A673 (cell line): ENCODE measurements at regions not wholly inside any gene's neighbourhood (a gene's known extent, or its start where the extent isn't known, plus 50 kb on each side); places are given as distances from the start of the nearest gene placed in this dataset.

Source experiments
- BruUV-seq: library from RNA; stranded (reverse); fragments of 400-500 nt; replicated peaks from 2 replicates; lab custom pipeline; 2021; lab: Mats Ljungman, UMichigan
- CTCF ChIA-PET: fragments of 300-600 bp; sonication (Branson Sonifier 250); formaldehyde crosslinking; loops from one replicate; lab custom pipeline; 2022; ENCODE audit warnings: antibody characterized with exemption; lab: Charles Lee
- POLR2A ChIA-PET: fragments of 300-600 bp; sonication (Branson Sonifier 250); formaldehyde crosslinking; loops from one replicate; lab custom pipeline; 2022; ENCODE audit warnings: antibody characterized with exemption; ENCODE audit not compliant: low non-redundant PET; lab: Charles Lee
- DNase-seq: peaks from one replicate; pipeline ENCODE4 v3.0.0-alpha.2; 2015; ENCODE audit warnings: low spot score
- H3K27ac ChIP-seq: fragments of 200-600 bp; sonication (generic); 2 replicates; pipeline ENCODE4 v1.5.1; 2016; ENCODE audit warnings: mixed run types, low read depth, mild to moderate bottlenecking, mixed read lengths, antibody characterized with exemption, low read length; ENCODE audit not compliant: poor library complexity, severe bottlenecking
- H3K27me3 ChIP-seq: fragments of 200-600 bp; sonication (generic); replicated peaks from 2 replicates; pipeline ENCODE4 v1.6.1; 2017; ENCODE audit warnings: mixed run types, low read depth, mild to moderate bottlenecking, mixed read lengths, antibody characterized with exemption, low read length; ENCODE audit not compliant: insufficient read depth, poor library complexity
- H3K36me3 ChIP-seq: fragments of 200-600 bp; sonication (generic); 2 replicates; pipeline ENCODE4 v1.6.1; 2016; ENCODE audit warnings: mixed run types, mild to moderate bottlenecking, mixed read lengths, antibody characterized with exemption, low read length; ENCODE audit not compliant: insufficient read depth, poor library complexity, severe bottlenecking
- H3K4me1 ChIP-seq: fragments of 200-600 bp; sonication (generic); 2 replicates; pipeline ENCODE4 v1.6.1; 2017; ENCODE audit warnings: mixed run types, mild to moderate bottlenecking, mixed read lengths, antibody characterized with exemption, low read length; ENCODE audit not compliant: insufficient read depth, poor library complexity, severe bottlenecking
- H3K4me3 ChIP-seq: fragments of 200-600 bp; sonication (generic); 2 replicates; pipeline ENCODE4 v1.5.1; 2016; ENCODE audit warnings: low read depth, mixed run types, mild to moderate bottlenecking, mixed read lengths, low read length; ENCODE audit not compliant: poor library complexity, severe bottlenecking
- H3K9me3 ChIP-seq: fragments of 200-600 bp; sonication (generic); 2 replicates; pipeline ENCODE4 v1.6.1; 2016; ENCODE audit warnings: mixed run types, low read depth, mild to moderate bottlenecking, mixed read lengths, antibody characterized with exemption, low read length; ENCODE audit not compliant: poor library complexity, severe bottlenecking
- EZH2 ChIP-seq: fragments of 200-600 bp; sonication (generic); IDR thresholded peaks from 2 replicates; pipeline ENCODE4 v1.6.1; 2017; ENCODE audit warnings: borderline replicate concordance, low read depth, mild to moderate bottlenecking, mixed read lengths, antibody characterized with exemption, low read length; ENCODE audit not compliant: poor library complexity, severe bottlenecking
- intact Hi-C: fragments of 100-400 bp; cut with micrococcal nuclease; formaldehyde crosslinking; loops from one replicate; pipeline ENCODE4 v1.10.0; 2022; ENCODE audit not compliant: unreplicated experiment
- TF ChIP-seq, protein P1 (sequence below): fragments of 300-800, 200-600 bp; sonication (generic); conservative IDR thresholded peaks from 2 replicates; pipeline ENCODE4 v1.5.1; 2017; ENCODE audit warnings: low read depth, mild to moderate bottlenecking, antibody characterized with exemption, low read length, moderate library complexity, mixed read lengths

DNA sequence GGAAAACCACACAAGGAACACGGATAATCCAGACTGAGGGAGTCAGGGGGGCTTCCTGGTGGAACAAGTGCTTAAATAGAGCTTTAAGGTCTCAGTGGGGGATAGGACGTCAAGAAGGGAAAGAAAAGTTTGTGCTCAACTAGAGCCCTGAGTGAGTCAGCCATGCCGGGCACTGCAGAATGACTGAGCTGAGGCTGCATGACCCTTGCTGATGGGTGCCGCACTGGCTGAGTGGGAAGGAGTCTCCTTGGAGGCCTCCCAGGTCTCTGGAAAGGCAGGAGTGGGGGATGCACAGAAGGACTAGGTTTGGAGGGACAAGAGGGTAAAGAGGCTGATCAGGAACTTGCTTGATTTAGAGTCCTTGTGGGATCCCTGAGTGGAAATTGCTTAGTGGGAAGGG is 150.3 kb downstream of the RPLP1 start:
- H3K36me3 ChIP-seq = no peaks in the 10 kb centered on the region
- CTCF ChIA-PET = no interaction called here
- intact Hi-C loops = no loop called here
- H3K27me3 ChIP-seq = peaks cover 4% of the 10 kb centered on the region
- TF ChIP-seq, protein P1, sequence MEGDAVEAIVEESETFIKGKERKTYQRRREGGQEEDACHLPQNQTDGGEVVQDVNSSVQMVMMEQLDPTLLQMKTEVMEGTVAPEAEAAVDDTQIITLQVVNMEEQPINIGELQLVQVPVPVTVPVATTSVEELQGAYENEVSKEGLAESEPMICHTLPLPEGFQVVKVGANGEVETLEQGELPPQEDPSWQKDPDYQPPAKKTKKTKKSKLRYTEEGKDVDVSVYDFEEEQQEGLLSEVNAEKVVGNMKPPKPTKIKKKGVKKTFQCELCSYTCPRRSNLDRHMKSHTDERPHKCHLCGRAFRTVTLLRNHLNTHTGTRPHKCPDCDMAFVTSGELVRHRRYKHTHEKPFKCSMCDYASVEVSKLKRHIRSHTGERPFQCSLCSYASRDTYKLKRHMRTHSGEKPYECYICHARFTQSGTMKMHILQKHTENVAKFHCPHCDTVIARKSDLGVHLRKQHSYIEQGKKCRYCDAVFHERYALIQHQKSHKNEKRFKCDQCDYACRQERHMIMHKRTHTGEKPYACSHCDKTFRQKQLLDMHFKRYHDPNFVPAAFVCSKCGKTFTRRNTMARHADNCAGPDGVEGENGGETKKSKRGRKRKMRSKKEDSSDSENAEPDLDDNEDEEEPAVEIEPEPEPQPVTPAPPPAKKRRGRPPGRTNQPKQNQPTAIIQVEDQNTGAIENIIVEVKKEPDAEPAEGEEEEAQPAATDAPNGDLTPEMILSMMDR = no peak
- no peak for TF ChIP-seq EZH2
- H3K9me3 ChIP-seq = no peaks in the 10 kb centered on the region
- no peak for DNase-seq
- BruUV-seq = no TSS peak
- POLR2A ChIA-PET = no interaction called here
- no peaks in the 10 kb centered on the region for H3K4me1 ChIP-seq
- no peak overlapping the region for H3K27ac ChIP-seq
- H3K4me3 ChIP-seq = no peak overlapping the region

DNA sequence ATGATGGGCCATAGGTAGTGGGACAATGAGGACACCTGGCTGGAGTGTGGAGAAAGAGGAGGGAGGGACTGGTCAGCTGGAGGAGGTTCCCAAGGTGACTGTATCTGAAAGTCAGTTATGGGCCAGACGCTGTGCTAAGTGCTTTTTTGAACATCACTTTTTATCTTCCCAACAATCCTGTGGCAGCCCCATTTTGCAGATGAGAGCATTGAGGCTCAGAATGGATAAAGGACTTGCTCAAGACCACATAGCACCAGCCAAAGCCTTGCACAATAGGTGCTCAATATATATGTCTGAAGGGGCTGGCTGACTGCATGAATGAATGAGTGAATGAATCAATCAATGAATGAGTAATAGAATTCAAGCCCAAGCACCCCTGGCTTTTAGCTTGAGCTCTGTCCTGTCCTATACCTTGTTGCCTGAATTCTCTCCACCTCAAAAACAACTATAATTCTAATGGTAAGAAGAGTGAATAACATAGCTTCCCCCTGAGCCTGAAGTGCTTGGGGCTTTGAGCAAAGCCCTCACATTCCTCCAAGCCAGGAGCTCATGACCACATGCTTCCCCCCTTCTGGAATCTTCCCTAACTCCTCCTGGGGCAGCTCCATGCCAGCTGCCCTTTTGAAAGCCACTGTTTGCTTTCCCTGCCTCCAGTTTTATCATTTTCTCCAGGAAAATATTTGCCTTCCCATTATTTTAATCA is 150.9 kb downstream of the RPLP1 start:
- Histone ChIP-seq H3K4me3 (no peak overlapping the region), H3K27ac (no peak overlapping the region), H3K36me3 (no peaks in the 10 kb centered on the region), H3K4me1 (no peaks in the 10 kb centered on the region), H3K27me3 (peaks cover 3% of the 10 kb centered on the region), H3K9me3 (no peaks in the 10 kb centered on the region)
- BruUV-seq = no TSS peak
- no peak for DNase-seq
- TF ChIP-seq, protein P1 = no peak
- no peak for TF ChIP-seq EZH2
- intact Hi-C loops = no loop called here
- ChIA-PET CTCF (no interaction called here), POLR2A (no interaction called here)

DNA sequence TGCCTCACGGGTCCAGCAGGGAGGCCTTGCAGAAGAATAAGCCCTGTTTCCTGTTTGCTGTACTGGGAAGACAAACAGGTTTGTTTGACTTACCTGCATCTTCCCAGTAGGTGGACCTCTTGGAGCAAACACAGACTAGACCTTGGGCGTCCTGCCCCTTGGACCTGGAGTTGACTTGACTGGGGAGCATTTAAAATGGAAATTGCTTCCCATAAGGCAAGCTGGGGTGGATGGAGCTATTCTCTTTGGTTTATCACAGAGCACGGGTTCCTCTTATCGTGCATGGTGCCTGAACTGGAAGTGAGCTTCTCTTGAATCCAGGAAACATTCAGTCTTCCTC is 151.4 kb downstream of the RPLP1 start:
- H3K4me3 ChIP-seq = no peak overlapping the region
- H3K9me3 ChIP-seq = no peaks in the 10 kb centered on the region
- no TSS peak for BruUV-seq
- no peak for TF ChIP-seq EZH2
- TF ChIP-seq, protein P1 = no peak
- POLR2A ChIA-PET = no interaction called here
- H3K36me3 ChIP-seq = no peaks in the 10 kb centered on the region
- H3K4me1 ChIP-seq = no peaks in the 10 kb centered on the region
- CTCF ChIA-PET = no interaction called here
- intact Hi-C loops = no loop called here
- H3K27ac ChIP-seq = no peak overlapping the region
- peaks cover 3% of the 10 kb centered on the region for H3K27me3 ChIP-seq
- no peak for DNase-seq
